HG03280 (cell line): ENCODE measurements at regions not wholly inside any gene's neighbourhood (a gene's known extent, or its start where the extent isn't known, plus 50 kb on each side); places are given as distances from the start of the nearest gene placed in this dataset.
"Not testable (repeated sequence)": the region's sequence is repeated elsewhere in the genome, so short reads cannot be mapped to it uniquely, and the experiment has no call there.

Experiments used
- ATAC-seq: cut with Tn5 transposase; IDR thresholded peaks from one replicate; pipeline ENCODE4 v1.9.1; 2021; ENCODE audit warnings: mild to moderate bottlenecking, moderate library complexity; ENCODE audit not compliant: unreplicated experiment

- no peak for ATAC-seq
These were observed 160.1 kb downstream of the SUDS3 start for GRCh38 chr12:118536306-118536906.

GRCh38 chr12:118537481-118537917 is 161.1 kb downstream of the SUDS3 start:
- ATAC-seq: no peak

GRCh38 chr12:118541071-118541470 is 164.7 kb downstream of the SUDS3 start:
- ATAC-seq: no peak

GRCh38 chr12:118541934-118542333 is 165.6 kb downstream of the SUDS3 start:
- ATAC-seq: no peak

GRCh38 chr12:118543651-118544050 is 167.3 kb downstream of the SUDS3 start:
- ATAC-seq: no peak

GRCh38 chr12:118544569-118544968 is 168.2 kb downstream of the SUDS3 start:
- no peak for ATAC-seq

- ATAC-seq: not testable (repeated sequence)
These were observed 171.3 kb downstream of the SUDS3 start for GRCh38 chr12:118547606-118548005.

- no peak for ATAC-seq
These were observed 172.6 kb downstream of the SUDS3 start for GRCh38 chr12:118548887-118549509.

- no peak for ATAC-seq
These were observed 173.2 kb downstream of the SUDS3 start for GRCh38 chr12:118549510-118549980.

- ATAC-seq: no peak
These were observed 177.6 kb downstream of the SUDS3 start for GRCh38 chr12:118553856-118554504.

GRCh38 chr12:118558941-118559340 is 182.6 kb downstream of the SUDS3 start:
- ATAC-seq: no peak

- no peak for ATAC-seq
These were observed 184.4 kb downstream of the SUDS3 start for GRCh38 chr12:118560733-118561132.

- ATAC-seq: no peak
These were observed 195.4 kb downstream of the SUDS3 start for GRCh38 chr12:118571730-118572129.

GRCh38 chr12:118574288-118574687 is 197.9 kb downstream of the SUDS3 start:
- ATAC-seq: no peak

GRCh38 chr12:118575730-118576129 is 199.4 kb downstream of the SUDS3 start:
- ATAC-seq: no peak

GRCh38 chr12:118581371-118581770 is 205.0 kb downstream of the SUDS3 start:
- no peak for ATAC-seq

- no peak for ATAC-seq
These were observed 206.5 kb downstream of the SUDS3 start for GRCh38 chr12:118582863-118583262.

GRCh38 chr12:118586433-118586832 is 210.1 kb downstream of the SUDS3 start:
- no peak for ATAC-seq

- ATAC-seq: no peak
These were observed 212.8 kb downstream of the SUDS3 start for GRCh38 chr12:118589162-118589561.

GRCh38 chr12:118590406-118591150 is 214.2 kb downstream of the SUDS3 start:
- ATAC-seq: no peak

- no peak for ATAC-seq
These were observed 227.4 kb downstream of the SUDS3 start for GRCh38 chr12:118603610-118604361.
